Osteocyte (in vitro differentiated cells): ENCODE measurements at regions not wholly inside any gene's neighbourhood (a gene's known extent, or its start where the extent isn't known, plus 50 kb on each side); places are given as distances from the start of the nearest gene placed in this dataset.
A peak's percentile ranks its signal among the peaks of the same experiment; 100 is the strongest.

Source experiments
- DNase-seq: peaks from one replicate; pipeline ENCODE4 v3.0.0; 2021; ENCODE audit warnings: mixed read lengths; ENCODE audit not compliant: unreplicated experiment; ENCODE audit errors: extremely low spot score
- H3K27ac Mint-ChIP-seq: one replicate; pipeline ENCODE4 v1.8.0; 2021; ENCODE audit warnings: mild to moderate bottlenecking, mixed read lengths; ENCODE audit not compliant: unreplicated experiment
- H3K27me3 Mint-ChIP-seq: one replicate; pipeline ENCODE4 v1.8.0; 2021; ENCODE audit warnings: mixed read lengths; ENCODE audit not compliant: unreplicated experiment
- H3K36me3 Mint-ChIP-seq: one replicate; pipeline ENCODE4 v1.8.0; 2021; ENCODE audit warnings: mixed read lengths; ENCODE audit not compliant: unreplicated experiment
- H3K4me1 Mint-ChIP-seq: one replicate; pipeline ENCODE4 v1.8.0; 2021; ENCODE audit warnings: mixed read lengths; ENCODE audit not compliant: unreplicated experiment
- H3K4me3 Mint-ChIP-seq: one replicate; pipeline ENCODE4 v1.8.0; 2021; ENCODE audit warnings: mild to moderate bottlenecking, moderate library complexity, mixed read lengths; ENCODE audit not compliant: unreplicated experiment
- H3K9me3 Mint-ChIP-seq: one replicate; pipeline ENCODE4 v1.8.0; 2021; ENCODE audit warnings: mixed read lengths; ENCODE audit not compliant: unreplicated experiment
- TF ChIP-seq, protein P1 (sequence below): fragments of 200-600 bp; sonication (generic); IDR thresholded peaks from 2 replicates; pipeline ENCODE4 v1.5.0; 2021; ENCODE audit warnings: antibody characterized with exemption, mild to moderate bottlenecking, moderate library complexity

DNA sequence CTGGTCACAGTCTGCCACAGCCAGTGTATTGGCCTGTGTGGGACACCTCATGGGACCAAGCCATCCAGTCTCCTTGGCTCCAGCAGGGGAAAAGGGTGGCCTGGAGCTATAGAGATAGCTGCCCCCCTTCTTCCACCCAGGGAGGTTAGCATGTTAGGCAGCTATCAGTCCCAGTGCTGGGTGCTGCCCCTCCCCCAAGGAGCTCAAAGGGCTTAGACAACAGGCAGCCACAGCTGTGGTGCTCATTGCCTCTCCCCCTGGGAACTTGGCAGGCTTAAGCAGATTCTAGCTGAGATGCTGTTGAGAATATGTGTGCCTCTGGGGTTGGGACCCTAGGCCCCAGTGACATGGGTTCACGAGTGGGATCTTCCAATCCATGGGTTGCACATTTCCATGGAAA lies 226.0 kb upstream of the PTGER4 start:
- TF ChIP-seq, protein P1, sequence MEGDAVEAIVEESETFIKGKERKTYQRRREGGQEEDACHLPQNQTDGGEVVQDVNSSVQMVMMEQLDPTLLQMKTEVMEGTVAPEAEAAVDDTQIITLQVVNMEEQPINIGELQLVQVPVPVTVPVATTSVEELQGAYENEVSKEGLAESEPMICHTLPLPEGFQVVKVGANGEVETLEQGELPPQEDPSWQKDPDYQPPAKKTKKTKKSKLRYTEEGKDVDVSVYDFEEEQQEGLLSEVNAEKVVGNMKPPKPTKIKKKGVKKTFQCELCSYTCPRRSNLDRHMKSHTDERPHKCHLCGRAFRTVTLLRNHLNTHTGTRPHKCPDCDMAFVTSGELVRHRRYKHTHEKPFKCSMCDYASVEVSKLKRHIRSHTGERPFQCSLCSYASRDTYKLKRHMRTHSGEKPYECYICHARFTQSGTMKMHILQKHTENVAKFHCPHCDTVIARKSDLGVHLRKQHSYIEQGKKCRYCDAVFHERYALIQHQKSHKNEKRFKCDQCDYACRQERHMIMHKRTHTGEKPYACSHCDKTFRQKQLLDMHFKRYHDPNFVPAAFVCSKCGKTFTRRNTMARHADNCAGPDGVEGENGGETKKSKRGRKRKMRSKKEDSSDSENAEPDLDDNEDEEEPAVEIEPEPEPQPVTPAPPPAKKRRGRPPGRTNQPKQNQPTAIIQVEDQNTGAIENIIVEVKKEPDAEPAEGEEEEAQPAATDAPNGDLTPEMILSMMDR: no peak
- no peaks in the 10 kb centered on the region for H3K27me3 Mint-ChIP-seq
- H3K4me1 Mint-ChIP-seq: no peaks in the 10 kb centered on the region
- no peak overlapping the region for H3K4me3 Mint-ChIP-seq
- H3K27ac Mint-ChIP-seq: no peak overlapping the region
- H3K9me3 Mint-ChIP-seq: peaks cover 38% of the 10 kb centered on the region
- H3K36me3 Mint-ChIP-seq: peaks cover 18% of the 10 kb centered on the region
- DNase-seq: no peak

DNA sequence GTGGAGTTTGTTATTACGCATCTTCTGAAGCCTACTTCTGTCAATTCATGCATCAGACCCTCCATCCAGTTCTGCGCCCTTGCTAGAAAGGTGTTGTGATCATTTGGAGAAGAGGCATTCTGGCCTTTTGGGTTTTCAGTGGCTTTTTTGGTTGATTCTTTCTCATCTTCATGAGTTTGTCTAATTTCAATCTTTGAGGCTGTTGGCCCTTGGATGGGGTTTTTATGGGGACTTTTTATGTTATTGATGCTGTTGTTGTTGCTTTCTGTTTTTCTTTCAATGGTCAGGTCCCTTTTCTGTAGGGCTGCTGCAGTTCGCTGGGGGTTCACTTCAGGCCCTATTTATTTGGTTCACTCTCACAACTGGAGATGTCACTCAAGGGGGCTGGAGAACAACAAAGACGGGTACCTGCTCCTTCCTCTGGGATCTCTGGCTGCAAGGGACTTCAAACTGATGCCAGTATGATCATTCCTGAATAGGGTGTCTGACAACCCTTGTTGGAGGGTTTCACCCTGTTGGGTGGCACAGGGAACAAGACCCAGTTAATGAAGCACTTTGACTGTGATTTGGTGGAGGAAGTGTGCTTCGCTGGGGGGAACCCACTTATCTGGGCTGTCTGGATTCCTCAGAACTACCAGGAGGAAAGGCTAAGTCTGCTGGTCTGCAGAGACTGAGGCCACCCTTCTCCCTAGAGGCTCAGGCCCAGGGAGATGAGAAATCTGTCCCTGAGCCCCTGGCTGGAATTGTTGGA lies 226.7 kb upstream of the PTGER4 start:
- TF ChIP-seq, protein P1: no peak
- Mint-ChIP-seq H3K4me1 (no peaks in the 10 kb centered on the region), H3K27me3 (no peaks in the 10 kb centered on the region), H3K36me3 (peaks cover 18% of the 10 kb centered on the region), H3K9me3 (peaks cover 44% of the 10 kb centered on the region), H3K27ac (no peak overlapping the region), H3K4me3 (no peak overlapping the region)
- no peak for DNase-seq

DNA sequence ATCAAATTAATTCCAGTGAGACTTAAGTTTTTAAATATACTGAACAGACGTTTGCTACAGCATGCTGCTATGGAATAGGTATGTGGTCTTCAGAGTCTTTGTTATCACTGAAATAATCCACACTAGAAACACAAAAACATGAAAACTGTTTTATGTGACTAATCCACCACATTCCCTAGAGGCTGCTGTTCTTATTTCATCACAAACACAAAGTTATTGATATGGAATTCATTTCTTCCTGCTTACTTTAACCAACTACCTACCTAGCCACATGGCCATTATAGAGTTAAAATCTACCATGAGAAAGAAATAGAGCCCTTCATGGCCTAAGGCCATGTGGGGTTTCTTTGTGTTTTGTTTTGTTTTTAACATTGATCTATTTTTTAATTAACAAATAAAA lies 232.3 kb upstream of the PTGER4 start:
- Mint-ChIP-seq H3K27ac (no peak overlapping the region), H3K4me3 (no peak overlapping the region), H3K4me1 (peaks cover 11% of the 10 kb centered on the region), H3K36me3 (peaks cover 17% of the 10 kb centered on the region), H3K27me3 (no peaks in the 10 kb centered on the region), H3K9me3 (peaks cover 52% of the 10 kb centered on the region)
- no peak for DNase-seq
- TF ChIP-seq, protein P1: no peak

DNA sequence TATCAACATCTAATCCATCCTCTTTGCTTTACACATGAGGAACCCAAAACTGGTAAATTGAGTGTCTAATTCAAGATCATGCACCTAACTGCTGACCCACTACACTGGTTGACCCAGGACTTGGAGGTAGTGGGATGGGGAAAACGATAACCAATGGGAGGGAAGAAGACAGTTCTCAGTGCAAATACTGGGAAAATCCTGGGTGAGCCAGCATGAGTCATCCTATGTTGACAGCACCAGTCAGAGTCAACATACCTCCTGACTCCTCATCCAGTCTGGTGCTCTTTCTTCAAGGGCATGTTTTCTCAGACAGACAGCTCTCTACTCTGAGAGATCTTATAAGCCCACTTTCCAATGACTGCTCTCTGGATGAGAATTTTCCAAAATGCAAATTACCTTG lies 232.8 kb upstream of the PTGER4 start:
- no peak for DNase-seq
- peaks cover 17% of the 10 kb centered on the region for H3K4me1 Mint-ChIP-seq
- peak overlapping the region; percentile 35 for H3K27ac Mint-ChIP-seq
- peaks cover 13% of the 10 kb centered on the region for H3K36me3 Mint-ChIP-seq
- no peak overlapping the region for H3K4me3 Mint-ChIP-seq
- no peaks in the 10 kb centered on the region for H3K27me3 Mint-ChIP-seq
- H3K9me3 Mint-ChIP-seq: peaks cover 47% of the 10 kb centered on the region
- TF ChIP-seq, protein P1: no peak

DNA sequence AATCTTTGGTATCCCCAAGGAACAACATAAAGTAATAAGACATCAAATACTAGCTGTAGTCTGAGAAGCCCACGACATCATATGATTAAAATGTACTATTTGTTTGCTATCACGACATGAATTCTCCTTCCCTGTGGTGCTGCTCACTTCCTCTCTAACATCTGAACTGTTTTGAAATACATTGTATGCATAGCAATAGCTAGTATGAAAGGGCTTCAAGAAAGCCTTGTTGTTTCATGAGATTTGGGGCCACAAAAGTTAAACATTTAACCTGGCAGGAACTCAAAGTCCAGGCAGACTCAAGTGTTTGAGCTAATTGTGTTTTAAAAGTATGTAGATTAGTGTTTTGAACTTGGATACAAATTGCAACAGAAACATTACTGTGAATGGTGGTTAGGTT lies 237.4 kb upstream of the PTGER4 start:
- no peak for DNase-seq
- Mint-ChIP-seq H3K4me1 (peaks cover 24% of the 10 kb centered on the region), H3K9me3 (peaks cover 13% of the 10 kb centered on the region), H3K27me3 (no peaks in the 10 kb centered on the region), H3K4me3 (no peak overlapping the region), H3K36me3 (peaks cover 4% of the 10 kb centered on the region), H3K27ac (peak overlapping the region; percentile 47)
- TF ChIP-seq, protein P1: no peak
